CD1c-positive myeloid dendritic cell (primary cell): ENCODE measurements at regions not wholly inside any gene's neighbourhood (a gene's known extent, or its start where the extent isn't known, plus 50 kb on each side); places are given as distances from the start of the nearest gene placed in this dataset.

ENCODE experiments used
- DNase-seq: peaks from one replicate; pipeline ENCODE4 v3.0.0-alpha.2; 2016; ENCODE audit errors: extremely low spot score

- peak; percentile 36 for DNase-seq
Observed at GRCh38 chr11:88404932-88405710, 67.6 kb upstream of the CTSC start.

GRCh38 chr11:88404391-88404790 is 66.9 kb upstream of the CTSC start:
- no peak for DNase-seq

- no peak for DNase-seq
Observed at GRCh38 chr11:88402784-88403183, 65.2 kb upstream of the CTSC start.

DNA sequence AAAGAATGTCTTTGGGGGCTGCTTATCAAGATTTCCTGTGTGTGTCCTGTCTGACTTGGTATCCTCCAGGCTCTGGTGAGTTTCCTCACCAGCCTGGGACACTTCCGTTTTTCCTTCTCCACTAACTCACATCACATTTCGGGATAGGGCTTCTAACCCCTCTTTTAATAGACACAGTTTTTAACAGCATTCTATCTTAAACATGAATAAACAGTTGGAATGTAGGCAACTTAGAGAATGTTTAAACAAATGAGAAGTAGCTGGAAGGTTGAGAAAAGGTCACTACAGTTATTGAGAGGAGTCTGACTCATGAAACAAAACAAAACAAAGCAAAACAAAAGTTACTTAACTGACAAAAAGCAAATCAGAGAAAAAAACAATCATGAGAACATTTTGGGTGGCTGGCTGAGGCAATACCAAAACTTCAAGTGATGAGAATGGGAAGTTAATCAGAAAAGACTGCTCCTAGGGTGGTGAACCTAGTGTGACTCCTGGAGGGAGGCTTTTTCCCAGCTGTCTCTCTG is 64.7 kb upstream of the CTSC start:
- peak; percentile 77 for DNase-seq

DNA sequence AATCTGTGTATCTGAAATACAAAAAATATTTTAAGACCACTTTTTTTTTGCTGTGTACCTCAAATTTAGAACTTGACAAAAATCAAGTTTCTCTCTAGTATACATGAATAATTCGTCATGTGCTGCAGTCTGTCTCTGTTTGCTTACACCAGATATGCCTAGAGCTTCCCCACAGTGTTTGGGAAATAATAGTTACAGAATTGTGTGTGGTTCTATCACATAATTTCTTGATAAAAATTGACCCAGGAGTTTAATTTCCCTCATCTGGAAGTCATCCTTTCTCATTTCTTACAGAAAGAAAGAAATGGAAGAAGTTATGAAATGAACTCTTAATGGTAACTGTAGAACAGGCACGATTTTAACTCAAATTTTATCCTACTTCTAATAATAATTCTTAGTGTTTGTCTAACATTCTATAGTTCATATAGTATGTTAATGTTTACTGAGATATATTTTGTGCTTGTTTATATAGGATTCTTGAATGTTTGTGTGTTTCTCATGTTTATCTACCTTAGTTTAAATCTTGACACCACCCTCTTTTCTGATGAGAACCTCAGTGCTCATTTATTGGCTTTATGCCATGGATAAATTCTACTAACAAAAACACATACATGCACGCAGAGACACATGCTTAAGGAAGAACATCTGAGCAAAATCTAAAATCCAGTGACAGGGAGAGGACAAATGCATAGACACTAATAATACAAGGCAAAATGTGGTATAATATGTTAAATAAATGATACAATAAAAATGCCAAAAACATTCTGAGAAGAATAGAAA is 61.4 kb upstream of the CTSC start:
- no peak for DNase-seq

DNA sequence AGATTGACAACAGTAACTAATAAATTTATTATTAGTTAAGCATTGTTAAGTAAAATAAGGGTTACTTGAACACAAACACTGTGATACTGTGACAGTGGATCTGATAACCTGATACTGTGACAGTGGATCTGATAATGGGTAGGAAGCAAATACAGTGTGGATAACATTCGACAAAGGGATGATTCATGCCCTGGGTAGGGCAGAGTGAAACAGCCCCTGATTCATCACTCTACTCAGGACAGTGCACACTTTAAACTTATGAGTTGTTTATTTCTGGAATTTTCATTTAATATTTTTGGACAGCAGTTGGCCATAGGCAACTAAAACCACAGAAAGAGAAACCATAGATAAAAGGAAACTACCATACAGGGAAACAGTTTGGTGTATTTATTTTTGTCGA is 60.8 kb upstream of the CTSC start:
- no peak for DNase-seq

DNA sequence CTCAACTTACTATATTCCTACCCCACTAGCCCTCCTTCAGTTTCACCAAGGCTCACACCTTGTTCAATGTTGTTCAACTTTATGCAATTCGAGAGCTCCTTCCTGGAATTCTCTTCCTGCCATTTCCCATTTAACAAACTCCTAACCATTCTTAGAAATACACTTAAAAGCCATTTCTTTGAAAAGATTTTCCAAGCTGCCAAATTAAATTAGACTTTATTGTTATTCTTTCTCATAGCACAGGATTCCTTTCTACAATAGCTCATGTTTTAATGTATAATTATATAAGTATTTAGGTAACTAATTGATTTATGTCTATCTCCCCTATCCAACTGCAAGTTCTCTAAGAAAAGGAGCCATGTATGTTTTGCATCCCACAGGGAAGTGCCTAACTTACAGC is 52.7 kb upstream of the CTSC start:
- no peak for DNase-seq

DNA sequence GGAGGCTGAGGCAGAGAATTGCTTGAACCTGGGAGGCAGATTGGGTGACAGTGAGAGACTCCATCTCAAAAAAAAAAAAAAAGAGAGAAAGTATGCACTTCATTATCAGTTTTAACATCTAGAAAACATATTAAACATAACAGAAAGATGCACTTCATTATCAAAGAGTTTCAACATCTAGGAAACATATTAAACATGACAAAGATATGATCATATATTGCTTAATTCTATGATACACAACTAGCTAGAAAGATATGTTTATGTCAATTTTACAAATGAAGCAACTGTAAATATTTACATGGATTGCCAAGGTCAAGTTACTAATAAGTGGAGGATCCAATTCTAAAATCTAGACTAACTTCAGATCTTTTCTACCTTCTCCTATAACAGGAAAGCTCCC is 50.4 kb upstream of the CTSC start:
- no peak for DNase-seq
